ENCODE measurements at regions not wholly inside any gene's neighbourhood (a gene's known extent, or its start where the extent isn't known, plus 50 kb on each side); places are given as distances from the start of the nearest gene placed in this dataset.

DNA sequence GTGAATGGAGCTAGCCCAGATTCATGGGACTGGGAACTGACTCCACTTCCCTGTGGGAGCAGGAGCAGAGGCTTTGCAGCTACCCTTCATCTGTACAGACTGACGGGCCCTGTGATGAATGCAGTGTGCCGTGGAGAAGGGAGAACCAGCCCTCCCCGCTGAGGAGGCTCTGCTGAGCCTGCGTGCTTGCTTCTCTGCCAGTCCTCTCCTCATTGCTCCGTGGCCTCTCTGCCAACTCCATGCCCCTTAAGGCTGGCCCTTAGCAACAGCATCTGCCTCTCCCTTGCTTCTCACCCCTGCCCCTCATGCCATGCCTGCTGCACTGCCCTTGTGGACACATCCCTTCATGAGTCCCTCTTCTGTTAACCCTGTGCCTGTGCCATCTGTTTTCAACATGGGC lies 53.6 kb downstream of the GADD45G start:
- no peak overlapping the region for H3K14ac ChIP-seq (ENCODE audit: insufficient read length)
- no peak overlapping the region for H3K9ac ChIP-seq (replicated peaks in 1 of 4; ENCODE audit: extremely low read depth in 1 of 4, low read depth in 3 of 4, low read length in 3 of 4)
- H3K23ac ChIP-seq (ENCODE audit: insufficient read length), result no peak overlapping the region
- H3K27ac ChIP-seq (ENCODE audit: low read depth, low read length), result no peak overlapping the region
- H4K20me1 ChIP-seq (replicated peaks in 1 of 2; ENCODE audit: control insufficient read depth in 1 of 2, insufficient read depth in 2 of 2, low read length in 2 of 2), result no peaks in the 10 kb centered on the region
- no peak overlapping the region for H2AK5ac ChIP-seq (ENCODE audit: low read depth, low read length)
- no peak overlapping the region for H2BK120ac ChIP-seq (replicated peaks; ENCODE audit: low read depth, low read length)
- ChIA-PET CTCF (ENCODE audit: partially characterized antibody) (interaction anchor here (1.0 to 1.3 kb wide), 2 partner anchors 55 to 60 kb away, joined by 3 to 7 read pairs; no protein-coding TSS in a partner anchor), POLR2A (ENCODE audit: partially characterized antibody) (interaction anchor here (0.6 kb wide), 1 partner anchor 131 kb away, joined by 4 read pairs; no protein-coding TSS in a partner anchor)
- H3K4me1 ChIP-seq (replicated peaks in 1 of 4; ENCODE audit: control insufficient read depth in 3 of 4, insufficient read depth in 4 of 4, low read length in 3 of 4), result peaks cover 8 to 31% (median 19%) of the 10 kb centered on the region in 4 experiments
- no peak overlapping the region for H4K5ac ChIP-seq (ENCODE audit: insufficient read length, low read depth, low read length)
- H2AFZ ChIP-seq (ENCODE audit: low read length), result no peak overlapping the region
- DNase-seq (ENCODE audit: low read depth in 1 of 2, low spot score in 2 of 2) (no peak), FAIRE-seq (no peak)
- H2BK5ac ChIP-seq (ENCODE audit: low read depth, low read length), result no peak overlapping the region
- no peak overlapping the region for H2BK20ac ChIP-seq (ENCODE audit: low read length)
- no peaks in the 10 kb centered on the region for H3K36me3 ChIP-seq (ENCODE audit: control insufficient read depth in 2 of 4, insufficient read depth in 4 of 4, low read length in 3 of 4)
- no peak overlapping the region for H3K4me2 ChIP-seq (ENCODE audit: insufficient read depth in 1 of 2, low read depth in 2 of 2, low read length in 2 of 2)
- no peak overlapping the region for H3K56ac ChIP-seq (replicated peaks; ENCODE audit: insufficient read length, low read depth, low read length)
- no peak overlapping the region for H3K4ac ChIP-seq (replicated peaks; ENCODE audit: insufficient read length, low read depth, low read length)
- 92% methylated on average over 5 of the region's 5 CpGs; no CpG with 5 or more reads in 1 of the 2 experiments for WGBS, 2 experiments (ENCODE audit: extremely low coverage in 1 of 2, insufficient coverage in 1 of 2, insufficient read length in 1 of 2, insufficient replicate concordance in 2 of 2, low coverage in 1 of 2, low lambda C conversion rate in 2 of 2, missing lambda C conversion rate in 1 of 2)
- no peaks in the 10 kb centered on the region for H3K79me2 ChIP-seq (ENCODE audit: control insufficient read depth in 1 of 2, insufficient read depth in 2 of 2, low read length in 2 of 2)
- H3K79me1 ChIP-seq (ENCODE audit: low read depth, low read length), result no peaks in the 10 kb centered on the region
- peaks cover 0 to 9% (median 0%) of the 10 kb centered on the region in 4 experiments; a peak in 1 of 7 replicates for H3K27me3 ChIP-seq (replicated peaks in 1 of 4; ENCODE audit: control insufficient read depth in 3 of 4, extremely low read depth in 1 of 4, insufficient read depth in 3 of 4, low read length in 3 of 4)
- H3K9me3 ChIP-seq (ENCODE audit: insufficient read depth in 2 of 2, low read depth in 1 of 2, low read length in 1 of 2), result no peaks in the 10 kb centered on the region
- no peaks in the 10 kb centered on the region for H3K23me2 ChIP-seq (ENCODE audit: low read depth, low read length)
- H3K18ac ChIP-seq (ENCODE audit: extremely low read depth, low read length), result no peak overlapping the region
- no peak overlapping the region for H3K4me3 ChIP-seq (ENCODE audit: extremely low read depth in 1 of 4, insufficient read depth in 2 of 4, low read depth in 3 of 4, low read length in 4 of 4)
- H4K8ac ChIP-seq (ENCODE audit: extremely low read depth, insufficient read depth, low read length), result no peak overlapping the region
- peak overlapping the region; percentile 84 for H4K91ac ChIP-seq (replicated peaks; ENCODE audit: insufficient read length, low read length)
- H2BK15ac ChIP-seq (ENCODE audit: low read length), result peak overlapping the region; percentile 89; the same call in 1 of the 2 replicates
- TF ChIP-seq CBX5 (IDR thresholded peaks at IDR 0.05; ENCODE audit: low read depth, low read length), result no peak
- TF ChIP-seq NRF1 (IDR thresholded peaks at IDR 0.05; ENCODE audit: low read depth, low read length), result no peak
- TF ChIP-seq, protein P1, sequence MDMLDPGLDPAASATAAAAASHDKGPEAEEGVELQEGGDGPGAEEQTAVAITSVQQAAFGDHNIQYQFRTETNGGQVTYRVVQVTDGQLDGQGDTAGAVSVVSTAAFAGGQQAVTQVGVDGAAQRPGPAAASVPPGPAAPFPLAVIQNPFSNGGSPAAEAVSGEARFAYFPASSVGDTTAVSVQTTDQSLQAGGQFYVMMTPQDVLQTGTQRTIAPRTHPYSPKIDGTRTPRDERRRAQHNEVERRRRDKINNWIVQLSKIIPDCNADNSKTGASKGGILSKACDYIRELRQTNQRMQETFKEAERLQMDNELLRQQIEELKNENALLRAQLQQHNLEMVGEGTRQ (IDR thresholded peaks at IDR 0.05; ENCODE audit: low read length), result no peak
- TF ChIP-seq BCL11A (IDR thresholded peaks at IDR 0.05; ENCODE audit: low read depth in 2 of 2, low read length in 2 of 2), result no peak
- no peak for TF ChIP-seq ZNF274 (IDR thresholded peaks at IDR 0.05; ENCODE audit: borderline replicate concordance, extremely low read depth, low read length)
- TF ChIP-seq GABPA (IDR thresholded peaks at IDR 0.05; ENCODE audit: borderline replicate concordance, insufficient read depth, low read length), result no peak
- no peak overlapping the region; the same call in 1 of the 2 replicates for H2BK12ac ChIP-seq (ENCODE audit: low read depth, low read length)

Measured in H1 (cell line).